ENCODE measurements at regions not wholly inside any gene's neighbourhood (a gene's known extent, or its start where the extent isn't known, plus 50 kb on each side); places are given as distances from the start of the nearest gene placed in this dataset.
A peak's percentile ranks its signal among the peaks of the same experiment; 100 is the strongest.
"Not testable (repeated sequence)": the region's sequence is repeated elsewhere in the genome, so short reads cannot be mapped to it uniquely, and the experiment has no call there.

GRCh38 chr17:16888413-16889087 lies 83.4 kb downstream of the TNFRSF13B start:
- DNase-seq = no peak

DNA sequence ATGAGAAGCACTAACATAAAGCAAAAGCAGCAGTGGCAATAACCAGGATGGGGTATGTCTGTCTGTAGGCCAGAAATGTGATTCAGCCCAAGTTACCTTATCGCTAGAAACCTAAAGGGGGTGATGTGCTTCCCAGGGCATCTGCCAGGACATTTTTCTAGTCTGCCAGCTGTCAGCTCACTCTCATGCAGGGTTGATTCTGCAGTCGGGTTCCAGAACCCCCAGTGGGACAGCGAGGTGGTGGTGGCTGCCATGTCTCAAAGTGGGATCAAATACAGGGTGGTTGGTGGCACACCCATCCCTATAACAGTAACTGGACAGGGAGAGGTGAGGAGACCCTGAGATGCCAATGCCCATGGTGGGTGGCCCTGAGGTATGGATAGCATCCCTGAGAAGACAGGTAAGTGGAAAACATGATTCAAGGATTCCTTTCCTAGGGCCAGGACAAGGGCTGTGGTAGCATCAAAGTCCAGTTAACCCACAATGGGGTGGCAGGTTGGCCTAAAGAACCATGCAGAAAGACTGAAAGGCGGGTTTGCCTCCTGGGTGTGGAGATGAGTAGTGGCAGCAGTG lies 84.3 kb downstream of the TNFRSF13B start:
- DNase-seq = no peak

- peak; percentile 38 for DNase-seq
Measured at GRCh38 chr17:16886655-16887322, 85.1 kb downstream of the TNFRSF13B start.

- DNase-seq = not testable (repeated sequence)
Measured at GRCh38 chr17:16885204-16885603, 86.7 kb downstream of the TNFRSF13B start.

DNA sequence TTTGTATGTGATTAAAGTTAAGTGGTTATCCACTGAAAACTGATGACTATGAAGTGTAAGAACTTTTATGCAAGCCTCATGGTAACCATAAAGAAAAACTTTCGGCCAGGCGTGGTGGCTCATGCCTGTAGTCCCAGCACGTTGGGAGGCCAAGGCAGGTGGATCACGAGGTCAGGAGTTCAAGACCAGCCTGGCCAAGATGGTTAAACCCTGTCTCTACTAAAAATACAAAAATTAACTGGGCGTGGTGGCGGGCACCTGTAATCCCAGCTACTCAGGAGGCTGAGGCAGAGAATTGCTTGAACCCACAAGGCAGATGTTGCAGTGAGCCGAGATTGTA lies 89.0 kb downstream of the TNFRSF13B start:
- not testable (repeated sequence) for DNase-seq

GRCh38 chr17:16882243-16882925 lies 89.5 kb downstream of the TNFRSF13B start:
- DNase-seq = no peak

GRCh38 chr17:16881239-16881924 lies 90.5 kb downstream of the TNFRSF13B start:
- DNase-seq = no peak

GRCh38 chr17:16880843-16881230 lies 91.1 kb downstream of the TNFRSF13B start:
- no peak for DNase-seq

- no peak for DNase-seq
Measured at GRCh38 chr17:16880121-16880842, 91.6 kb downstream of the TNFRSF13B start.

DNA sequence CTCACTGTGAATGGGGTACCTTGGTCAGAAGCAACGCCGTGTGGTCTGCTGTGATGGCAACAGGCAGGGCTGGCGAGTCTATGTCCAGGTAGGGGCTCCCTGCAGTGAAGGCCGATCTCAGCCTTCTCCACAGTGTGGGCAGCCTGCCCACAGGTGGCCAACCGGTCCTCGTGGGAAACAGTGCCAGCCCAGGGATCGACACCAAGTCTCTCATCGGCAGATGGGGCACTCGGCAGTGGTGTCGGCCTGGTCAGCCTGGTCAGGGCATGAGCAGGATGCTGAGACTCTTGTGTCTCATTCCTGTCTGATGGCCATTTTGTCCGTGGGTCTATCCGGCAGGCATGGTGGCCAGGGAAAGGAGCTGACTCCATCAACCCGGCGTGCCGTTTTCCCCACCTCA lies 92.2 kb downstream of the TNFRSF13B start:
- DNase-seq = no peak

- no peak for DNase-seq
Measured at GRCh38 chr17:16878606-16879005, 93.3 kb downstream of the TNFRSF13B start.

DNA sequence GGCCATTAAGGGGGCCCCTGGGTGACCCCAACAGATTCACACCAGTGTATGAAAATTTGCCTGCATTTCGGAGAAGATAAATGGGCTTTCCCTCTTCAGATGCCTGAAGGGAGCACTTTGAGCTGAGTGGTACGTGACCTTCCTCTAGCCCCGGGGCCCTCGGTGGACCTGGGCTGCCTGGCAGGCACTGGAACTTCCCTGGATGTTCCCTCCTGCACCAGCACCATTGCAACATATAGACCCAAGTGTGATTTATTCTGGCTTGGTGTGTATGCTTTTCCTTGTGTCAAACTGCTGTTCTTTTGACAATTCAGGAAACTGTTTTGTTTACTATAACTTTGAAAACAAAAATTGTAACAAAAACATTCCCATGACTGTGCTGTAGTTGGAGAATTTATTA lies 93.8 kb downstream of the TNFRSF13B start:
- DNase-seq = no peak

- DNase-seq = no peak
Measured at GRCh38 chr17:16877099-16877498, 94.8 kb downstream of the TNFRSF13B start.

DNA sequence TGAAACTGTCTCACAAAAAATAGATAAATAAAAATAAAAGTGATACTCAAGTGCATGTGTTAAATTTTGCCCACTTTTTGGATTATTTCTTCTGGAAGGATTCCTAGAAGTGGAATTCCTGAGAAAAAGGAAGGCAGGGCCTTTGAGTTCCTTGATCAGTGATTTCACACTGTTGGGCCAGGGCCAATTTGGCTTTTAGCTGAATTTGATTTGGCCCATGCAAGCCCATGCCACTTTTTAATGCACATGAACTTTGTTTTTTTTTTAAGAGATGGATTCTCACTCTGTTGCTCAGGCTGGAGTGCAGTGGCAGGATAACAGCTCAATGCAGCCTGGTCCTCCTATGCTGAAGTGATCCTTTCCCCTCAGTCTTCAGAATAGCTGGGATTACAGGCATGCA lies 96.3 kb downstream of the TNFRSF13B start:
- no peak for DNase-seq

DNA sequence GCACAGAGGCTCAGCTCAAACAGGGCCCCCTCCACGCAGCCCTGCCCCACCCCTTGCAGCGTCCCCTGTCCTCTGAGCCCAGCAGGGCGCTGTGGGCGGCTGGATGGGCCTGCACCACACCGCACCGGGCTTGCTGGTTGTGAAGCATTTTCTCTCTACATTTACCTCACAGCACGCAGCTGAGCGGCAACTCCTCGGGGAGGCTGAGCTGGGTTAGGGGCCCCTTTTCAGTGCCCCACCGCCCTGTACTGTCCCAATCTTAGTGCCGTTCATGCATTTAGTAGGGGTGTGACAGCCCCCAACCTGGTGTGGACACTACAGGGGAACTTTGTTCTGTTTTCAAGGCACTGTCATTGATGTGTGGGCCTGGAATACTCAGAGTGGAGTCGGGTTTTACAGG lies 97.7 kb downstream of the TNFRSF13B start:
- not testable (repeated sequence) for DNase-seq

GRCh38 chr17:16873174-16874035 lies 98.5 kb downstream of the TNFRSF13B start:
- peak; percentile 54 for DNase-seq

- no peak for DNase-seq
Measured at GRCh38 chr17:16872351-16873173, 99.4 kb downstream of the TNFRSF13B start.

DNA sequence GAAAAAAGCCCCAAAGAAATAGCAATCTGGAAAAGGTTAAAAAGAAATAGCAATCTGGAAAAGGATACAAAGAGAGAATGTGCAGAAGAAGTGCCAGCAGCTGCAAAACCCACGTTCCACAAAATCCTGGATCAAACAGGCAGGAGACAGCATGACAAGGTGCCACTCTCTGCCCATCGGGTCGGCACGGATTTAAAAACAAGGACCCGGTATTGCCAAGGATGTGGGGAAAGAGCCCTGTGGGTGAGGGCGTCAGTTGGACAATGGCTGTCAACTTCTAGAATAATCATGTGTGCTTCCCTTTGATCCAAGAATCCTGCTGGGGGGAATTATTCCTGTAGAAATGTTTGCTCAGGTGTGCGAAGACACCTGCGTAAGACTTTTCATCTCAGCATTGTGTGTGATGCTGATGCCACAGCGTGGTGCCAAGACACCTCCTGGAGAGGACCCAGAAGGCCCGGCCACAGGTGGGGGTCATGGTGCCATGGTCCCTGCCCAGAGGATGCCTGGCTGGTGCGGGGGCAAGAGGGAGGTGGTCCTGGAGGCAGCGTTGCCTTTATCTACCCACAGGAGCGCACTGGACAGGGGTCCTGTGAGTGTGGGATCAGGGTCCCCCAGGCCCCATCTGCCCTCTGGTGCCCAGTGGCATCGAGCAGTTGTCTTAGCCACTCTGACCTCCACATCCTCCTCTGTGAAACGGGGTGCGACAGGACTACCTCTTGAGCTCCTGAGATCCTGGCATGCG lies 100.3 kb downstream of the TNFRSF13B start:
- not testable (repeated sequence) for DNase-seq
